Cerebellar cortex (tissue), 1 donor: ENCODE measurements at regions not wholly inside any gene's neighbourhood (a gene's known extent, or its start where the extent isn't known, plus 50 kb on each side); places are given as distances from the start of the nearest gene placed in this dataset.
"Not testable (repeated sequence)": the region's sequence is repeated elsewhere in the genome, so short reads cannot be mapped to it uniquely, and the experiment has no call there.

Source experiments
- DNase-seq: peaks from one replicate; pipeline ENCODE4 v3.0.0-alpha.2; 2015; ENCODE audit warnings: low spot score

- DNase-seq, result no peak
These were observed 304.6 kb downstream of the MTX2 start for GRCh38 chr2:176573612-176574483.

- DNase-seq, result no peak
These were observed 305.4 kb downstream of the MTX2 start for GRCh38 chr2:176574484-176575236.

- no peak for DNase-seq
These were observed 306.0 kb downstream of the MTX2 start for GRCh38 chr2:176575237-176575744.

GRCh38 chr2:176577054-176577453 is 307.8 kb downstream of the MTX2 start:
- no peak for DNase-seq

- not testable (repeated sequence) for DNase-seq
These were observed 309.1 kb downstream of the MTX2 start for GRCh38 chr2:176578292-176578691.

GRCh38 chr2:176579608-176580007 is 310.4 kb downstream of the MTX2 start:
- no peak for DNase-seq

- DNase-seq, result no peak
These were observed 312.4 kb downstream of the MTX2 start for GRCh38 chr2:176581557-176582165.

GRCh38 chr2:176582176-176582575 is 312.9 kb downstream of the MTX2 start:
- DNase-seq, result no peak

- DNase-seq, result no peak
These were observed 313.8 kb downstream of the MTX2 start for GRCh38 chr2:176582990-176583481.

GRCh38 chr2:176583607-176584006 is 314.4 kb downstream of the MTX2 start:
- no peak for DNase-seq

GRCh38 chr2:176584333-176584732 is 315.1 kb downstream of the MTX2 start:
- no peak for DNase-seq

- DNase-seq, result no peak
These were observed 316.0 kb downstream of the MTX2 start for GRCh38 chr2:176585291-176585690.

GRCh38 chr2:176585791-176586190 is 316.5 kb downstream of the MTX2 start:
- no peak for DNase-seq

- DNase-seq, result no peak
These were observed 320.0 kb downstream of the MTX2 start for GRCh38 chr2:176589287-176589686.

- no peak for DNase-seq
These were observed 320.7 kb downstream of the MTX2 start for GRCh38 chr2:176589825-176590440.

- DNase-seq, result no peak
These were observed 323.0 kb downstream of the MTX2 start for GRCh38 chr2:176592216-176592615.

- DNase-seq, result no peak
These were observed 326.7 kb downstream of the MTX2 start for GRCh38 chr2:176595986-176596385.

- DNase-seq, result no peak
These were observed 328.7 kb downstream of the MTX2 start for GRCh38 chr2:176597916-176598315.

GRCh38 chr2:176598351-176598750 is 329.1 kb downstream of the MTX2 start:
- DNase-seq, result no peak

- DNase-seq, result no peak
These were observed 330.7 kb downstream of the MTX2 start for GRCh38 chr2:176599796-176600485.

GRCh38 chr2:176601066-176601465 is 331.8 kb downstream of the MTX2 start:
- DNase-seq, result no peak
